NOMO-1 treated with dmso at 0.1 percent for 144 hours (cell line): ENCODE measurements at regions not wholly inside any gene's neighbourhood (a gene's known extent, or its start where the extent isn't known, plus 50 kb on each side); places are given as distances from the start of the nearest gene placed in this dataset.

Source experiments
- DNase-seq: peaks from one replicate; lab custom pipeline; 2025; ENCODE audit not compliant: unreplicated experiment; lab: John Stamatoyannopoulos, UW

DNA sequence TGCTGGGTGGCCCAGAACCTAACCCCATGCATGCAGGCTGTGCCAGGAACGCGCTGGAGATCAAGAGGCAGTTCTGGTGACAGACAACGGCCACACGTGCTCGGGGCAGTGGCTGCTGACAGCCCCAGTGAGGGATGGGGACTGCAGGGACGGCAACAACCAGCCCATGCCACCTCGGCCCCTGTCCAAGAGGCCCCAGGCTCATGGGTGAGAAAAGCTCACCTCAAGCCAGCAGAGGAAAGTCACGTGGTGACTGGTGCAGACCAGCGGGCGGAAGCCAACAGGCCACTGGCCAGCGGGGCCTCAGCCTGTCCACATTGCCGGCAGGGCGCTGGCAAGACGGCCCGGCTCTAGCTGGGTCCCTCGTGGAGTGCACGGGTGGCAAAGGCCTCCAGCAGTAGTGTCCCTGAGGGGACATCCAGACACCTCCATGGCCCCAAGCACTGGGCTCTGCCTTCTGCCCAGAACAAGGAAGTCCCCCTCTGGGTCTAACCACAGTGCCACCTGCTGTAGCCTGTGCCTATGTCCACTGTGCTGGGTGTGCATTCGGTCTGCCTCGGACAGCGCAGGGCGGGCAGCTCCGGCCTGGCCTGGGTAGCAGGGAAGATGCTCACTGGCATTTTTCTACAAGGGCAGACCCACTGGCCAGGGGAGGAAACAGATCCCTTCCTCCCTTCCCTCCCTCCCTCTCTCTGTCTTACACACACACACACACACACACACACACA is 134.1 kb downstream of the NCOR2 start:
- DNase-seq: no peak

DNA sequence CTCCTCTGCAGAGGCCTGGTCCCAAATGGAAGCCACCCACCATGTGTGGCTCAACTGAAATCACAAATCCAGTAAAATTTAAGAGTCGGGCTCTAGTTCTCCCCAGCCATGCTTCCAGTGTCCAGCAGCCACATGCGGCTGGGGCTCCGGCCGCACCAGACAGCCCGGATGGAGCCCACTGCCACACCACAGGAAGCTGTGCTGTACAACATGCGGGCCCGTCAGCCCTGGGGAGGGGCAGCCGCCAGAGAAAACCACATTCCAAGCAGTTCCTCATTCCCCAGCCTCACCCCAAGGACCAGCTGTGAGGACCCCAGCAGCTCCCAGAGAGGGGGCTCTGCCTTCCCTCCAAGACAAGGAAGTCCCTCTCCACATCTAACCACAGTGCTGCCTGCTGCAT is 135.0 kb downstream of the NCOR2 start:
- no peak for DNase-seq

DNA sequence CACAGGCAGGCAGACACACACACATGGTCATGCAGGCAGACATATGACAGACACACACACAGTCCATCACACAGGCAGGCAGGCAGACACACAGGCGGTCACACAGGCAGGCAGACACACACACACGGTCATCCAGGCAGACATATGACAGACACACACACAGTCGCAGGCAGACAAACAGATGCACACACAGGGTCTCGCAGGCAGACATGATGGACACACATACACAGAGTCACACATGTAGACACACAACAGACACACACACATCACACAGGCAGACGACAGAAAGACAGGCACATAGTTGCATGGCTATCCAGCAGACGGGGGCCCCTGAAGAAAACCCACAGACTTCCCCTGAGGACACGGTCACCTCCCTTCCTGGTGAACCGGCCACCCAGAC is 135.4 kb downstream of the NCOR2 start:
- no peak for DNase-seq

DNA sequence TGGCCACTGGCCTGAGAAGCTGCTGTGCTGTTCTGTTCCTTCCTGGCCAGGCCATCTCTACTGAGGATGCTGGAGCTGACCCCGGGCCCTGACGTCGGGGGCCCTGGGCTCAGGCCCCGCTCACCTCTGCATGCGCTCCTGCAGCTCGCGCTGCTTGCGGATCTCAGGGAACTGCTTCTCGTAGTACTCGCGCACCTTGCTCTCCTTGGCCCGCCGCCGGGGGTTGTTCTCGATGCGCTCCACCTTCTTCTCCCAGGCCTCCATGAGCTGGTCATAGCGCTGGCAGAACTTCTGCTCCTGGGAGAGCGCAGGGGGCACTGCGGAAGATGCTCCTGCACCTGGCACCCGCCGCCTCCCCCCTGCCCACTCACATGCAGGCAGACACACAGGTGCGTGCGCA is 135.6 kb downstream of the RFLNA start:
- no peak for DNase-seq

DNA sequence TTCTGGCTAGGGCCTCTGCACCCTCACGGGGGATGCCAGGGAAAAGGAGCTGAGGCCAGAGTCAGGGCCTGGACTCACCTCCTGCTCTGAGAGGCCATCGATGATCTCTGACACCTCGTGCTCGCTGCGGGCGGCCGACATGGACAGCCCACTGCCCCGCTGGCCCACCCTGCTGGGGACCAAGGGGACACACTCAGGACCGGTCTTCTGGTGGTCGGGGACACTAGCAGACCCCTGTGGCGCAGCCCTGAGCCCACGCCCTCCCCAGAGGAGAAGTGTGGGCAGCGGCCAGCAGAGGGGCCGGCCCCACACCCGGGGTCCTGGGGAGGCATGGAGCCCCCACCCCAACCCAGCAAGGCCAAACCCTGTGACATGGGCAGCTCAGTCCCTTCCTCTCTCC is 134.6 kb downstream of the RFLNA start:
- DNase-seq: no peak

DNA sequence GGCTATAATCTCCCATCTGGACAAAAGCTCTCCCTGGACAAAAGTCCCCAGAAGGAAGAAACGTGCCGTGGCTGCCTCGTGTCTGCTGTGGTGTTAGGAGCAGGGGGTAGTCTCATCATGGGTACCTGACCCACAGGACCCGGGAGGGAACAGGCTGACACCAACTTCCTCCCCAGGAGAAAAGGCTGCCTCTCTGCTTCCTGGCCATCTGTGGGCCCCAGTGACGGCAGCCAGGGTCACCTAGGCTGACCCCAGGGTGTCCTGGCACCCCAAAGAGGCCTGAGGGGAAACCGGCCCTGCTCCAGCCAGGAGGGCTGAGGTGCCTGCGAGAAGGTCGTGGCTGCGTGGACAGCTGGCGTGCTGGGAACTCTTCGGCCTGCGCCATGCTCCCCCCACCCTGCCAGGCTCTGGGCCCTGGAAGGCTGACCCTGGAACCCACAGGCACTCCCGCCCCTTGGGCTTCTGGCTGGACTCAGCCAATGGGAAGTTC is 133.9 kb downstream of the RFLNA start:
- no peak for DNase-seq

DNA sequence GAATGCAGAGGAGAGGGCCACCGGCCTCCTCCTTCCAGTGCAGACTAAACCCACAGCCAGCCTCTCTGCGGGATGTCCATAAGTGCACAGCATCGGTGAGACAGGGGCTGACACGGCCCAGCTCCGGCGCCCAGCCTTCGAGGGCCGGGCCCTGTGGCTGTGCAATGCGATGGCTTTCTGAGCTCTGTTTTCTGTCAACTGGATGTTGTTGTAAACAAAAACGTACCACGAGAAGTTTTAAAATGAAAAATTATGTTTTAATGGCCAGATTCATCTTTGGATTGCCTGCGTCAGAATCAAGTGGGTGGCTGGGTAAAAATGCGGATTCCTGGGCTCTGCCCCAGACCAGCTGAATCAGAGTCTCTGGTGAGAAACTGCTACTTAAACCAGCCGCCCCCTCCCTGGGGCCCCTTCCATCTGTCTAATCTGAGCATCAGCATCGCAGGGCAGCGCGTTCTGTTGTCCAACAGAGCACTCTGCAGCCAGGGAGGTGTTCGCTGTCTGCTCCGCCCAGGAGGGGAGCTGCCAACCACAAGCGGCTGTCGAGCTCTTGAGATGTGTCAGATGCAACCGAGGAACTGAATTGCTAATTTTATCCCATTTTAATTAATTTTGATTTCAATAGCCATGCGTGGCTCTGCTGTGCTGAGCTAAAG is 133.4 kb downstream of the RFLNA start:
- DNase-seq: no peak

DNA sequence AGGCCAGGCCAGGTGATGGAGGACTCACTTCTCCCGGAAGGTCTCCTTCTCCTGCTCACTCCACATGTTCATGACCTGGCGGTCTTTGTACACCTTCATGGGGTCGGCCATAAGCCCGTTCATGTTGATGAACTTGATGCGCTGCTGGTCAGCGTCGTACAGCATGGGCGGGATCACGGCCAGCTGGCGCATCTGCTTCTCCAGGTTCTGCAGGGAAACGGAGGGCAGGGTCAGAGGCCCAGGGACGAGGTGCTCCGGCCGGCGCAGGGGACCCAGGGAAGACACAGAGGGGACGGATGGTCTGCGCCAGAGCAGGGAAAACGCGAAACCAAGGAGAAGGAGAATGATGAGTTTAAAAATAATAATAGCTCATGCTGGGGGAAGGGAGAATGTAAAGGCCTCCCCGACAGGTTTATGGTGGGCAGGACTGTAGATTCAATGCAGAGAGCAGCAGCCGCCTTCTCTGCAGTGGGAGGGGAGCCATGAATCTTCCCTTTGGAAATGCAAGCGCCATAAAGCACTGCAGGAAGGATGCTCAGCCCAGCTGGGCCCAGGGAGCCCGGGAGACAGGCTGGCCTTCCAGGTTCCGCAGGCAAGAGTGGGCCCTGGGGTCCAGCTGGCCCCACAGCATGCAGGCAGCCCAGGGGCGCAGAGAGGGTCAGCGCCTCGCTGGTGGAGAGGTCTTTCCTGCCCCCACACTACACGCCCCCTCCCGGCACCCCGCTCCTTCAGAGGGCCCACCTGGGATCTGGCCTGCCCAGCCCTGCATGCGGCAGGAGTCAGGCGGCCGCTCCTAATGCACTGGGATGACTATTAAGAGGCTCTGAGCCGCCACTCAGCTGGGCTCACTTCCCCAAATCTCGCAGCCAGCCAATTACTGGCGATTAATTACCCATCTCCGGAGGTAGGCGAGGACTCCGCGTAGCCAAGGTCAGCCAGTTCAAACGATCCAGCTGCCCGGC is 132.0 kb downstream of the RFLNA start:
- DNase-seq: peak; percentile 65

DNA sequence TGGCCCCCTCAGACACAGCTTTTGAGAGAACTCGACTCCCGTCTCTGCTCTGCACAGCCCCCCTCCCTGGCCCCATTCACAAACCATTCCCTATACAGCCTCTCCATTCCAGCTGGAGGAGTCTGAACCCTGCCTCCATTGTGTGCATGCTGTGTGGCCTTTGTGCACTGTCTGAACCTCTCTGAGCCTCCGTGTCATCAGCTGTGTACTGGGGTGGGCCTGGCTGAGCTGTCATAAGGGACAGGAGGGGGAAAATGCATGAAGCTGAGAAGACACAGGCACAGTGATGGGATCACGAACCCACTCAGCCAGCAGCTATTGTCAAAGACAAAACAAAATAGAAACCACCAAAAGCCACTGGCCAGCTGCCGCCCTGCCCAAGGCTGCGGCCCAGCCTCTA is 130.8 kb downstream of the RFLNA start:
- no peak for DNase-seq

DNA sequence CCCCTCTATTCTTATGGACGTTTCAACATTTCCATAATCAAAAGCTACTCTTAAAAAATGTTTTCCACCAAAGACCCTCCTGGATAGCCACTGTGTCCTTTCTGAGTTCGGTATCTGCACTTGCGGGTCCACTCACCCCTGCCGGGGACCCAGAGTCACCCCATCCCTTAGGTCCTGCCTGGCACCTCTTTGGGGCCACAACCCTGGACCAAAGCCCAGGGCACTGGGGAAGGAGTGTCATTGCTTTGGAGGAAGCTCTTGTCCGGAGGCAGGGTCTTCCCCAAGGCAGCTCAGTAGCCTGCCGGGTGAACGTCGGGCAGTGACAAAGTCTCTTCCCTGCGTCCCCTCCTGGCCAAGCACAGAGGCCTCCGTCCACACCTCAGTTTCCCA is 129.6 kb downstream of the RFLNA start:
- no peak for DNase-seq

DNA sequence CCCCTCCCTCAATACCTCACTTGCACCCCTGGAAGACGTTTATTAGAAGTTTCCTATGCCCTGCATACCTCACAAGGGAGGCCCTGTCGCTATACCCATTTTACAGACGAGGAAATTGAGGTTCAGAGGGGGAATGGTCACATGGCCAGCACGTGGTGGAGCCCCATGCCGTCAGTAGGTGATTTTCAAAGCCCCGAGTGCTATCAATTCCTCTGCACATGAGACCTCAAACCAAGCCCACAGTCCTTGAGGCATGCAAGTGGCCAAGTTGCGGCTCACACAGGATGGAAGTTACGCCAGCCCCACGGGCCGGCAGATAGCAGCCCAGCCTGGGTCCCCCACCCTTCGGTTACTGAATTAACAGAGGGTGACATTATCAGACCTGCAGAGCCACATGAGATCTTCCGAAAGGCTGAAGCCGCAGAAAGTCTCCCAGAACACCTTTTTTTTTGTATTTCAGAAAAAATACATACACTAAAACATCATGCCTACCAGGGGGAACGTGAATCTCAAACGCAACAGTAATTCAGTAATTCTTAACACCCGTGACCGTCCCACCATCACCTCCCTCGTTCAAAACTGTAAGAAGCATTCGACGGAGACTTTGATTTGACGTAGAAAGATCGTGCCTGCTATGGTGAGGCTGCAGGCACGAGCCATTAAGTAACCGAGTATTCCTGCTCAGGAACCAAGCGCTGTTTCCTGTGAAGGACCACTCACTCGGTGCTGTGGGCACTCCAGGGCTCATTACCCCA is 129.0 kb downstream of the RFLNA start:
- DNase-seq: no peak

DNA sequence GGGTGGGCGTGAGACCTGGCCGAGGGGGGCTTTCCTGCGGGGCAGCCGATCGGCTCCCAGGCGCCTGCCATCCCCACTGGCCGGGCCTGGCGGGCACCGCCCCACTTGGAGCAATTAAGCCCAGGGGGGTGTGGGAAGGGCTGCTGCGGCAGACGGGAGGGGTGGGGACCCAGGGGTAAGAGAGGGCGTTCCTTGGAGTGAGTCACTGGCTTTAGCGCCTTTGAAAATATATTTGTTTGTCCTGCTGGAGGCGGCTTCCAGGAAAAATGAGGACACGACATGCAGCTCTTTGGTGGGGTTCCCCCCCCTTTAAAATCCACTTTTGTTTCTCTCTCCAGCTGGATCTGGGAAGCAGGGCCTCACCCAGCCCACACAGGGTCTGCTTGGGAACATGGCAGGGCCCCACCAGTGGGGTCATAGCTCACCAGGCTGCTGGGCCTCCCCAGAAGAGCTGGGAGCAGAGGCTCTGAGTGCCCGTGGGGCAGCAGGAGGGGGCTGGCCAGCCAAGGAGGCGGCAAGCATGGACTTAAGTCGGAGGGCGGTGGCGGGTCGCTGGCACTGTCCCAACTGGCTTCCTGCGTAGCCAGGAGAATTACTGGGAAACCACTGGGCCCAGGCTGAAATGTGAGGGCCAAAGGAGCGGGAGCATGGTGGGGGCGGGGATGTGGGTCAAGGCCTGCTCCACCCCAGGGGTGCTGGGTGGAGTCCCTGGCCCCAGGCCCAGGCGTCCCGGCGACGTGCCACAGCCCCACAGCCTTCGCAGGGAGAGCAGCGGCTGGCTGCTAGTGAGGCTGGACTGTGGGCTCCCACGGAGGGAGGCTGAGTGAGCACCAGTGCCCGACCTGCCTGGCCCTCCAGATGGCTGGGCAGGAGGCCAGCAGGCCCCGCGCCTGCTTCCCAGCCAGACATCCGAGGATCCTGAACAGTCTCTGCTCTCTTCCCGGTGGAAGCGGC is 128.0 kb downstream of the RFLNA start:
- DNase-seq: no peak

DNA sequence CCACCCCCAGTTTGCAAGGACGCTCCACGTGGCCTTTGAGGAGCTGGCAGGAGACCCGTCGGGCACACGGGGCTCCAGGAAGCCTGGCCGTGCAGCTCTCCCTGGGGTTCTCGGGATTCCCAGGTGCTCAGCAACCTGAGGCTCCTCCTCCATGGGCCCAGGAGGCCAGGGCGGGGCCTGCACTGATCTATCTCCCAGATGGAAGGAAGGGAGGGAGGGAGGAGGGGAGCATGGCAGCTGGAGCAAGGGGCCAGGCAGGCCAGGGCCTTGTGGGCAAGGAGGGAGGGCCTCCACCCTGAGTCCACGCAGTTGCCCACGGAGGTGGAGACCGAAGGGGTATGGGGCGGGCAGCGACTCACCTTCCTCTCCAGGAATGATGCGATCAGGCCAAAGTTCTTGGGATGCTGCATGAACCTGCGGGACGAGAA is 127.3 kb downstream of the RFLNA start:
- no peak for DNase-seq

DNA sequence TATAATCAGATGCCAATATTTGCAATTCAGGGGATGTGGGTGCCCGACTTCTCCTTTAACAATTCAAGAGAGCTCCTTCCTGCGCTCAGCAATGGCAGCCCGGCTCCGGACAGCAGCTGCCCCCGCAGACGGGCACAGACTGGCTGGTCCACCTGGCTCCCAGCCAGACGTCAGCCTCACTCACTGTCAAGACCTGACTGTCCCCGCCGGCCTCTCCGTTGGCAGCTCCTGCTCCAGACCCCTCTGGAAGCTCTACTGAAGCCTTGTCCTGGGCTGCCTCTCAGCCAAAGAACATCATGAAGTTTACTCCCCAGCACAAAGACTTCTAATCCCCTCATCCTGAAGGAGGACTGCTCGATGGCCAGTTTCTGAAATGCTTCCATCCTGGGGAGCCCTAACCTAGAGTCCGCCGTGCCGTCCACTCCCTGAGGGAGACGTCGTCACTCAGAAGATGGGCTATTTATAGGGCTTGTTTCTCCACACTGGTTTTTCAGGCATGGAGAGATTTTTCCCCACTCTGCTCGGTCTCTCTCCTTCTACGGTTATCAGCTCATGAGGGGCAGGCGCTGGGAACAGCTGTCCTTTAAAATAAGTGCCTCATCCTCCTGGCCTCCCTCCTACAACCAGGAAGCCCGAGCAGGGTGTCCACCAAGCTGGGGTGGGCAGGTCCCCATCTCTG is 126.2 kb downstream of the RFLNA start:
- DNase-seq: no peak

DNA sequence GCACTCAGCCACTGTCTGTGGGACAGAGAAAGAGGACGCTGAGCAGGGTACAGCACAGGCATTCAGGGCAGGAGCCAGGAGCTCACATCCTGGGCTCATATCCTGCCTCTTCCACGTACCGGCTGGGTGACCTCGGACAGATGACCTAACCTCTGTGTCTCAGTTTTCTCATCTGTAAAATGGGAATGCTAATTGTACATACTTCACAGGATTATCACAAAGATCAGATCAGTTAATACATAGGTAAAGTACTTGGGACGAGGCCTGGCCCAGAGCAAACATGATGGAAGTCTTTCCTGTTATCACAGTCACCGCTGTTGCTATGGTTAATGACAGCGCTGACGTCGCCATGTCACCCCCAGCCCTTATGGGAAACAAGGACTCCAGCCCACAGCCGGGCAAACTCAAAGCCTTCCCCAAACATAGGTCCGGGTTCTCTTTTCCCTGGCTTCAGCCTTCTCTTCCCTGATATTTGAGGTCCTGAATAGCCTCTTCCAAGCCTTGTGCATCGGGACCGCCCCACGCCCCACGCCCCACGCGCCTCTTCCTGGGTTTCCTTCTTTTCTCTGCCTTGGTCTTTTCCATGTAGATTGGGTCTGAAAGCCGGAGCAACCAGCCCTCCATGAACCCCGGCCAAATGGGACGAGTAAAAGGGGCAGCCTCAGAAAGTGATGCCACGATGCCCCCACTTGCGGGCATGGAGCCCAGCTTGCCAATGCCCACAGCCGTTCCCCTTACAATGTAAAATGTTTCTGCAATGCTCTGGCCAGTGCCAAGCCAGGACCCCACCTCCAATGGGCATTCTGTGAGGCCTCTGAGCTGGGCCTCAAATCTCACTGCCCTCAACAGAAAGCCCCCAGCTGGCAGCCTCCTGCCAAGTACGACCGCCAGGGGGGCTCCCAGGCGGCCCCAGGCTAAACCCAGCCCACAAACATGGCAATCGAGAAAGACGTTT is 125.4 kb downstream of the RFLNA start:
- DNase-seq: no peak

DNA sequence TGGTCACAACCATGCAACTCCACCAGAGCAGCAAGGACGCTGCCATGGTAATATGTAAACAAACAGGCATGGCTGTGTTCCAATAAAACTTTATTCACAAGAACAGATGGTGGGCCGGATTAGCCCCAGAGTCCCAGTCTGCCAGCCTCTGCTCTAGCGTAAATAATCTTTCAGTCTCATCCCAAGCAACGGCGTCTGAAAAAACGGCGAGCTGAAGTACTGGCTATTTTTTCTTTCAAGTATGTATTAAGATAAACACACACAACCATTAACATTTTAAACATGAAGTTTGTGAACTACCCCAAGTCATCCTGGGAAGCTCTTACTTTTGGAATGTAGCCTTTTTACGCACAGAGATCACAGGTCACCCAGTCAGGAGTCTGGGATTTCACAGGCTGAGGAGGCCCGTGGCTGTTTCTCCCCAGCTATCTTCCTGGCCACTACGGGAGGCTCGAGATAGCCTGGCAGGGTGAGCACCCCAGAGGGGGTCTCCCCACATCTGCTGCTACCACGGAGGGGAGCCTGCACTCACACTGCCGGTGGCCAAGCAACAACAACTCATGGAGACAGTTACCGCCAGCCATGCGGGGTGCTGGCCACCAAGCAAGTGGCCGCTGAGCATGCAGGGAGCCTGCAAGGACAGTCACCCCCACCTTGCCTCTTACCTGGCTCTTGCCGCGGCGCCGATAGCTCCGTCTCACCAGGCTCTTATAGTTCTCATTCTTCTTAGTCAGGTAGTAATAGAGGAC is 124.6 kb downstream of the RFLNA start:
- DNase-seq: no peak

DNA sequence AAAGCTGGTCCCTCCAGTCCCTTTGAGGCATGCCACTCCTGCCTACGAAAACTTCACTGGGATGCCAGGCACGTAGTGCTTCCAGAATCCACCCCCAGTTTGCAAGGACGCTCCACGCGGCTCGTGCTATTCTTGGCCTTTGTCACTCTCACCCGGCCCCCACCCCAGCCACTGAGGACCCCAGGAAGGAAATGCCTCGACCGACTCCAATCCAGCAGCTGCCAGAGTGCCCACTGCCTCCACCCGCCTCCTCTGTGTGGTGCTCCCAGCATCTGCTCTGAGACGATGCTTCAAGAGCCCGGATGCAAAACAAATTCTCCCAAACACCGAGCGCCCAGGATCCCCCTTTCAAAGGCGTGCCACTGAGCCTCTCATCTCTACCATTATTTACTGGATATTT is 123.9 kb downstream of the RFLNA start:
- DNase-seq: no peak
